ENCODE measurements at regions not wholly inside any gene's neighbourhood (a gene's known extent, or its start where the extent isn't known, plus 50 kb on each side); places are given as distances from the start of the nearest gene placed in this dataset.

GRCh38 chr12:115857923-115858322 lies 419.6 kb downstream of the MED13L start:
- no peak for DNase-seq (ENCODE audit: low read depth)

GRCh38 chr12:115857160-115857920 lies 420.2 kb downstream of the MED13L start:
- no peak for DNase-seq (ENCODE audit: low read depth)

GRCh38 chr12:115852054-115852453 lies 425.4 kb downstream of the MED13L start:
- DNase-seq (ENCODE audit: low read depth) = no peak

- DNase-seq (ENCODE audit: low read depth) = no peak
Measured at GRCh38 chr12:115850957-115851356, 426.5 kb downstream of the MED13L start.

- DNase-seq (ENCODE audit: low read depth) = no peak
Measured at GRCh38 chr12:115849262-115849943, 428.1 kb downstream of the MED13L start.

- no peak for DNase-seq (ENCODE audit: low read depth)
Measured at GRCh38 chr12:115847398-115847797, 430.1 kb downstream of the MED13L start.

- DNase-seq (ENCODE audit: low read depth) = no peak
Measured at GRCh38 chr12:115846516-115846915, 431.0 kb downstream of the MED13L start.

- DNase-seq (ENCODE audit: low read depth) = no peak
Measured at GRCh38 chr12:115840159-115840558, 437.3 kb downstream of the MED13L start.

GRCh38 chr12:115838952-115839351 lies 438.5 kb downstream of the MED13L start:
- DNase-seq (ENCODE audit: low read depth) = no peak

- DNase-seq (ENCODE audit: low read depth) = no peak
Measured at GRCh38 chr12:115837220-115837619, 440.3 kb downstream of the MED13L start.

GRCh38 chr12:115835445-115835844 lies 442.0 kb downstream of the MED13L start:
- DNase-seq (ENCODE audit: low read depth) = no peak

GRCh38 chr12:115833704-115834103 lies 443.8 kb downstream of the MED13L start:
- no peak for DNase-seq (ENCODE audit: low read depth)

- DNase-seq (ENCODE audit: low read depth) = no peak
Measured at GRCh38 chr12:115830633-115831032, 446.9 kb downstream of the MED13L start.

- no peak for DNase-seq (ENCODE audit: low read depth)
Measured at GRCh38 chr12:115830070-115830469, 447.4 kb downstream of the MED13L start.

- no peak for DNase-seq (ENCODE audit: low read depth)
Measured at GRCh38 chr12:115828168-115828567, 449.3 kb downstream of the MED13L start.

- no peak for DNase-seq (ENCODE audit: low read depth)
Measured at GRCh38 chr12:115824936-115825602, 452.4 kb downstream of the MED13L start.

- DNase-seq (ENCODE audit: low read depth) = no peak
Measured at GRCh38 chr12:115823635-115824034, 453.9 kb downstream of the MED13L start.

GRCh38 chr12:115820656-115821055 lies 456.8 kb downstream of the MED13L start:
- DNase-seq (ENCODE audit: low read depth) = no peak

- DNase-seq (ENCODE audit: low read depth) = no peak
Measured at GRCh38 chr12:115818973-115819372, 458.5 kb downstream of the MED13L start.

GRCh38 chr12:115817389-115817788 lies 460.1 kb downstream of the MED13L start:
- DNase-seq (ENCODE audit: low read depth) = no peak

GRCh38 chr12:115815924-115816323 lies 461.6 kb downstream of the MED13L start:
- DNase-seq (ENCODE audit: low read depth) = no peak

- DNase-seq (ENCODE audit: low read depth) = no peak
Measured at GRCh38 chr12:115813256-115813655, 464.2 kb downstream of the MED13L start.

GRCh38 chr12:115811929-115812328 lies 465.6 kb downstream of the MED13L start:
- no peak for DNase-seq (ENCODE audit: low read depth)
